ENCODE measurements at regions not wholly inside any gene's neighbourhood (a gene's known extent, or its start where the extent isn't known, plus 50 kb on each side); places are given as distances from the start of the nearest gene placed in this dataset.

GRCh38 chr9:108675708-108676107, 180.1 kb downstream of the ACTL7B start:
- TF ChIP-seq CTCF (IDR thresholded peaks at IDR 0.05; ENCODE audit: low read depth, low read length, missing control alignments), result no peak
- no peak overlapping the region for H3K4me3 ChIP-seq (replicated peaks; ENCODE audit: low read depth, low read length)
- no peak for DNase-seq (ENCODE audit: extremely low read depth, low read depth)

GRCh38 chr9:108674766-108675530, 180.8 kb downstream of the ACTL7B start:
- no peak overlapping the region for H3K4me3 ChIP-seq (replicated peaks; ENCODE audit: low read depth, low read length)
- TF ChIP-seq CTCF (IDR thresholded peaks at IDR 0.05; ENCODE audit: low read depth, low read length, missing control alignments), result no peak
- no peak for DNase-seq (ENCODE audit: extremely low read depth, low read depth)

GRCh38 chr9:108673386-108673785, 182.4 kb downstream of the ACTL7B start:
- no peak for DNase-seq (ENCODE audit: extremely low read depth, low read depth)
- no peak overlapping the region for H3K4me3 ChIP-seq (replicated peaks; ENCODE audit: low read depth, low read length)
- no peak for TF ChIP-seq CTCF (IDR thresholded peaks at IDR 0.05; ENCODE audit: low read depth, low read length, missing control alignments)

GRCh38 chr9:108672475-108673190, 183.2 kb downstream of the ACTL7B start:
- no peak for TF ChIP-seq CTCF (IDR thresholded peaks at IDR 0.05; ENCODE audit: low read depth, low read length, missing control alignments)
- H3K4me3 ChIP-seq (replicated peaks; ENCODE audit: low read depth, low read length), result no peak overlapping the region
- DNase-seq (ENCODE audit: extremely low read depth, low read depth), result no peak

GRCh38 chr9:108671794-108672193, 184.0 kb downstream of the ACTL7B start:
- H3K4me3 ChIP-seq (replicated peaks; ENCODE audit: low read depth, low read length), result no peak overlapping the region
- DNase-seq (ENCODE audit: extremely low read depth, low read depth), result peak; percentile 99
- TF ChIP-seq CTCF (IDR thresholded peaks at IDR 0.05; ENCODE audit: low read depth, low read length, missing control alignments), result no peak

- no peak overlapping the region for H3K4me3 ChIP-seq (replicated peaks; ENCODE audit: low read depth, low read length)
- TF ChIP-seq CTCF (IDR thresholded peaks at IDR 0.05; ENCODE audit: low read depth, low read length, missing control alignments), result peak; percentile 68
- peak; percentile 50 for DNase-seq (ENCODE audit: extremely low read depth, low read depth)
Observed at GRCh38 chr9:108671176-108671575, 184.6 kb downstream of the ACTL7B start.

Measured in HFF-Myc (cell line).